HepG2 (cell line): ENCODE measurements at regions not wholly inside any gene's neighbourhood (a gene's known extent, or its start where the extent isn't known, plus 50 kb on each side); places are given as distances from the start of the nearest gene placed in this dataset.

Source experiments
- ARID2 ChIP-seq: sonication (generic); formaldehyde crosslinking; IDR thresholded peaks from 2 replicates; pipeline ENCODE4 v1.8.1; 2022; ENCODE audit warnings: mild to moderate bottlenecking, missing genetic modification reagents, borderline replicate concordance
- EED ChIP-seq: sonication (generic); formaldehyde crosslinking; IDR thresholded peaks from 2 replicates; pipeline ENCODE4 v1.5.0; 2020; ENCODE audit warnings: mild to moderate bottlenecking, missing genetic modification reagents
- HCFC1 ChIP-seq: fragments of 150-350 bp; IDR thresholded peaks from 2 replicates; pipeline ENCODE4 v1.6.1; 2014; ENCODE audit warnings: low read depth, low read length
- RAD21 ChIP-seq: fragments of 450-650 bp; formaldehyde crosslinking; IDR thresholded peaks from 2 replicates; pipeline ENCODE4 v1.5.0; 2020; ENCODE audit warnings: mild to moderate bottlenecking
- SP4 ChIP-seq: sonication (generic); formaldehyde crosslinking; IDR thresholded peaks from 2 replicates; pipeline ENCODE4 v1.8.1; 2023; ENCODE audit warnings: mild to moderate bottlenecking, missing genetic modification reagents
- ZNF101 ChIP-seq: sonication (generic); formaldehyde crosslinking; IDR thresholded peaks from 2 replicates; pipeline ENCODE4 v1.4.0; 2020; ENCODE audit warnings: mild to moderate bottlenecking, low read depth, missing genetic modification reagents, borderline replicate concordance
- ZNF501 ChIP-seq: sonication (generic); formaldehyde crosslinking; IDR thresholded peaks from 2 replicates; pipeline ENCODE4 v1.5.1; 2020; ENCODE audit warnings: mild to moderate bottlenecking, moderate library complexity, missing genetic modification reagents
- ZNF549 ChIP-seq: sonication (generic); formaldehyde crosslinking; IDR thresholded peaks from 2 replicates; pipeline ENCODE4 v1.5.0; 2020; ENCODE audit warnings: missing genetic modification reagents
- ZNF619 ChIP-seq: sonication (generic); formaldehyde crosslinking; IDR thresholded peaks from 2 replicates; pipeline ENCODE4 v1.4.0; 2020; ENCODE audit warnings: mild to moderate bottlenecking, missing genetic modification reagents
- TF ChIP-seq, protein P1 (sequence below): sonication (generic); formaldehyde crosslinking; IDR thresholded peaks from 2 replicates; pipeline ENCODE4 v1.4.0; 2020; ENCODE audit warnings: missing genetic modification reagents, borderline replicate concordance
- TF ChIP-seq, protein P2 (sequence below): IDR thresholded peaks from 2 replicates; pipeline ENCODE4 v1.6.1; 2016
- TF ChIP-seq, protein P3 (sequence below): IDR thresholded peaks from 2 replicates; pipeline ENCODE4 v1.6.1; 2012; ENCODE audit warnings: inconsistent platforms
- TF ChIP-seq, protein P4 (sequence below): conservative IDR thresholded peaks from 2 replicates; pipeline ENCODE4 v1.6.1; 2018; ENCODE audit warnings: missing genetic modification reagents

DNA sequence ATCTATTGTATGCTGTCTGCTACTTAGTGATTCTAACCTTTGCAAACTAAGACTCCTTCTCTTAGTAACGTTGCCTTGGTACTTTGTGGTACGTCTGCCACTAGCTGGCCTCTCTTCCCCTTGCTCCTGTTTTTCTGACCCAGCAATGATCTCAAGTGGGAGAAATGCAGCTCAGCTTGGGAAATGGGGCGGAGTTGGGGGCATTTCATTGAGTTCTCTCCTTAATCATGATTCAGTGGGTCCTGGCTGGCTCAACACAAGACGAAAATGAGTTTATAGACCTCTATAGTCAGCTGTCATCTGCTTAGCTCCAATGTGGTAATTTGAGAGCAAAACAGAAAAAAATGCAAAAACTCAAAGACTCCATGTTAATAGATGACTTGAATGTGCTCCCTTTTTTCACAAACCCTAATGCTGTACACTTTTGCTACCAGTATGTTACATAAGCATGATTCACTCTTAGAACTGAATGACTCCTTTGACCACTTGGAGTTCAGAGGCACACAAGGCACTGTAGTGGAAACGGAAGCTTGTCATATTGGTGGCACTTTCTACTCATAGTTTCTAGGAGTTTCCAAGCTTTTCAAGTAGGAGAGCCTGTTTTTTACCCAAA is 55.3 kb upstream of the SOX4 start:
- TF ChIP-seq RAD21 (no peak), ARID2 (CRISPR knock-in tag) (no peak), ZNF619 (CRISPR knock-in tag) (no peak), ZNF501 (no peak), ZNF549 (CRISPR knock-in tag) (no peak), SP4 (CRISPR knock-in tag) (no peak), EED (CRISPR knock-in tag) (no peak), HCFC1 (no peak), ZNF101 (CRISPR knock-in tag) (no peak)
- TF ChIP-seq, protein P1, sequence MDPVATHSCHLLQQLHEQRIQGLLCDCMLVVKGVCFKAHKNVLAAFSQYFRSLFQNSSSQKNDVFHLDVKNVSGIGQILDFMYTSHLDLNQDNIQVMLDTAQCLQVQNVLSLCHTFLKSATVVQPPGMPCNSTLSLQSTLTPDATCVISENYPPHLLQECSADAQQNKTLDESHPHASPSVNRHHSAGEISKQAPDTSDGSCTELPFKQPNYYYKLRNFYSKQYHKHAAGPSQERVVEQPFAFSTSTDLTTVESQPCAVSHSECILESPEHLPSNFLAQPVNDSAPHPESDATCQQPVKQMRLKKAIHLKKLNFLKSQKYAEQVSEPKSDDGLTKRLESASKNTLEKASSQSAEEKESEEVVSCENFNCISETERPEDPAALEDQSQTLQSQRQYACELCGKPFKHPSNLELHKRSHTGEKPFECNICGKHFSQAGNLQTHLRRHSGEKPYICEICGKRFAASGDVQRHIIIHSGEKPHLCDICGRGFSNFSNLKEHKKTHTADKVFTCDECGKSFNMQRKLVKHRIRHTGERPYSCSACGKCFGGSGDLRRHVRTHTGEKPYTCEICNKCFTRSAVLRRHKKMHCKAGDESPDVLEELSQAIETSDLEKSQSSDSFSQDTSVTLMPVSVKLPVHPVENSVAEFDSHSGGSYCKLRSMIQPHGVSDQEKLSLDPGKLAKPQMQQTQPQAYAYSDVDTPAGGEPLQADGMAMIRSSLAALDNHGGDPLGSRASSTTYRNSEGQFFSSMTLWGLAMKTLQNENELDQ (CRISPR knock-in tag), result no peak
- TF ChIP-seq, protein P2, sequence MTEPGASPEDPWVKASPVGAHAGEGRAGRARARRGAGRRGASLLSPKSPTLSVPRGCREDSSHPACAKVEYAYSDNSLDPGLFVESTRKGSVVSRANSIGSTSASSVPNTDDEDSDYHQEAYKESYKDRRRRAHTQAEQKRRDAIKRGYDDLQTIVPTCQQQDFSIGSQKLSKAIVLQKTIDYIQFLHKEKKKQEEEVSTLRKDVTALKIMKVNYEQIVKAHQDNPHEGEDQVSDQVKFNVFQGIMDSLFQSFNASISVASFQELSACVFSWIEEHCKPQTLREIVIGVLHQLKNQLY (CRISPR knock-in tag), result no peak
- TF ChIP-seq, protein P3, sequence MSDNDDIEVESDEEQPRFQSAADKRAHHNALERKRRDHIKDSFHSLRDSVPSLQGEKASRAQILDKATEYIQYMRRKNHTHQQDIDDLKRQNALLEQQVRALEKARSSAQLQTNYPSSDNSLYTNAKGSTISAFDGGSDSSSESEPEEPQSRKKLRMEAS, result no peak
- TF ChIP-seq, protein P4, sequence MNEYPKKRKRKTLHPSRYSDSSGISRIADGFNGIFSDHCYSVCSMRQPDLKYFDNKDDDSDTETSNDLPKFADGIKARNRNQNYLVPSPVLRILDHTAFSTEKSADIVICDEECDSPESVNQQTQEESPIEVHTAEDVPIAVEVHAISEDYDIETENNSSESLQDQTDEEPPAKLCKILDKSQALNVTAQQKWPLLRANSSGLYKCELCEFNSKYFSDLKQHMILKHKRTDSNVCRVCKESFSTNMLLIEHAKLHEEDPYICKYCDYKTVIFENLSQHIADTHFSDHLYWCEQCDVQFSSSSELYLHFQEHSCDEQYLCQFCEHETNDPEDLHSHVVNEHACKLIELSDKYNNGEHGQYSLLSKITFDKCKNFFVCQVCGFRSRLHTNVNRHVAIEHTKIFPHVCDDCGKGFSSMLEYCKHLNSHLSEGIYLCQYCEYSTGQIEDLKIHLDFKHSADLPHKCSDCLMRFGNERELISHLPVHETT (CRISPR knock-in tag), result no peak
